Inflammatory macrophage treated with lipopolysaccharide for 1 hour (primary cell): ENCODE measurements at regions not wholly inside any gene's neighbourhood (a gene's known extent, or its start where the extent isn't known, plus 50 kb on each side); places are given as distances from the start of the nearest gene placed in this dataset.
"Not testable (repeated sequence)": the region's sequence is repeated elsewhere in the genome, so short reads cannot be mapped to it uniquely, and the experiment has no call there.

Experiments
- DNase-seq, 2 donors: peaks; one replicate each; pipeline ENCODE4 v3.0.0-alpha.2; 2020 to 2022

DNA sequence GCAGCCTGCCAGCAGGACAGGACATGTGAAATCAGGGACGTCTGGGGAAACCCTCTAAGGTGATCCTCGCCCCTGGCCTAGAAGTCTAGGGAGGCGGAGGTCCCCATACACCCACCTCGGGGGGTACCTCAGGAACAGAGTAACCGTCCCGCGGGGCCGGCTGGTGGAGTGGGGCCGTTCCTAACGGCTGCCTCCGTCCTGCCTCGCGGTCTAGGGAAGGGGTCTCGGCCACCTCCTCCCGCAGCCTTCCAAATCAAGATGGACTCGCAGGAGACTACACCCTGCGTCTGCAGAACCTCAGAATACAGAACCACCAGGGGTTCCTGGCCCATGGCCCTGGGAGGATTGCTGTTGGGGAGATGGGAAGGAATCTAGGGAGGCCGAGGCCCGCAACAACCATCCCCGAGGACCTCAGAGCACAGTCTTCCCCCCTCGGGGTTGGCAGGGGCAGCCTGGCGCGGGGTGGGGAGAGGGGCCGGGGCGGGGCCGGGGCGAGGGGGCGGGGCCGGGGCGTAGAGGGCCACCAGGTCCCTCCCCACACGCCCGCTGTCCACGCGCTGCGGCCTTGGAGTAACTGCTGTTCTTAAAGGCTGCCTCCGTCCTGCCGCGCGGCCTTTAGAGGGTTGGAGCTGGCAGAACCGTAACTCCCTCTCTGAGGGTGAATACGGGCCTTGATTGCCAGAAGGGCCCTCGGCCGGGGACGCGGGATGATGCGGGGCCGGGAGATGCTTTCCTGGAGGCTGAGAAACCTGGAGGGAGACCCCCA, 89.0 kb upstream of the MLN start:
- no peak for DNase-seq

DNA sequence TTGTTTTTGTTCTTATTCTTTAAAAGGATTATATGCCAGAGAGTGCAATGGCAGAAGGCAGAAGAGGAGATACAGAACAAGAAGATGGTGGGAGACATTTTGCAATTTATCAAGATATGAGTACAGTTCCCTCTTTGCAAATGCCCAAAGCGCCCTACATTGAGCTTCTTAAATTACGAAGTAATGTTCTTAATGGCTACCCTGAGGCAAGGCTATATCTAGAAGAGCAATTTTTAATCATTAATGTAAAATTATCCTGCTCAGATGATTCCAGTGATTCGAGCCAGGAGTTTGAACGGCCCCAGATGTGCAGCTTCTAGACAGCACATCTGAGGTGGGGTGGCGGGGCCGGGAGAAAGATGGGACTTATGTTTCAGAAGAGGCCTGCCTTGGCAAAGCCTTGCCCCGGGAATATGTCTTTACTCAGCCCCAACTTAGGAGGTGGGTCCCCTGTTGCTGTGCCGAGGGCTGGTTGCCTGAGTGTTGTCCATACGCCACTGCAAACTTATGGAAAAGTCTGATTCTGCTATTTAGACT, 84.9 kb upstream of the MLN start:
- DNase-seq, result no peak

DNA sequence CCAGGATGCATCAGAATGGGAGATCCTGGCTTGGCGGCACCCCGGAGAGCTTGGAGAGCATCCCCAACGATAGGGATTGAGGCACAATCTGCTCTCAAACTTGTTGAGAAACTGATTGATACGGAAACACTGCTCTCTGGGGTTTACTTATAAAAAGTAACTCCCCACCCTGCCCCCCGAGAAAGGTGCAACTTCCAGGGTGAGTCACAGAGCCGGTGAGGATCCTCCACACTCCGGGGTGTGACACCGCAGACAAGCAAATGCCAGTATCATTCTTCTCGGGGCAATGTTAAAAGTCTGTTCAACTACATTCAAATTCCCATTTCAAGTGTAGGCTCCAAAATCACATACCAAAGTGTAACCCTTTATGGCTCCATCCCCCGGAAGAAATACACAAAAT, 84.4 kb upstream of the MLN start:
- DNase-seq, result no peak

DNA sequence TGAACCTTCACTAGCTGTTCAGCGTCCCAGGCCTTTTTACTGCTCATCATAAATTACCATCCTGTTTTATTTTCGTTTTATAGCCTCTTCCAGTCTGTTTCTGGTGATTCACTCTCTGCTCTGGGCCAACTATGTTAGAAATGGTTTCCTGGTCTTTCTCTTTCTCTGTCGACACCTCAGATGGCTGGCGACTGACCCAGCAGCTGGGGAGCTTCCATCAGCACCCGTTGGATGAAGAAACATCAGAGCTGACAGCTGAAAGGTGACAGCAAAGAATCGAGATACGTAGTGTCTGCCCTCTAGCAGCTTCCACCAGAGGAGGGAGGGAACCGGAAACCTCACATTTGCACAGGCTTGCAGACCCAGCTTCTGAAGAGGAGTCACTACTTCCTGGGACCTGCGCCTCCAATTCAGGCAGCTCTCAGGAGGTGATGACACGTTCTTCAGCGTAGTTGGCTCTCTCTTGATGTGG, 82.9 kb upstream of the MLN start:
- DNase-seq, result no peak

DNA sequence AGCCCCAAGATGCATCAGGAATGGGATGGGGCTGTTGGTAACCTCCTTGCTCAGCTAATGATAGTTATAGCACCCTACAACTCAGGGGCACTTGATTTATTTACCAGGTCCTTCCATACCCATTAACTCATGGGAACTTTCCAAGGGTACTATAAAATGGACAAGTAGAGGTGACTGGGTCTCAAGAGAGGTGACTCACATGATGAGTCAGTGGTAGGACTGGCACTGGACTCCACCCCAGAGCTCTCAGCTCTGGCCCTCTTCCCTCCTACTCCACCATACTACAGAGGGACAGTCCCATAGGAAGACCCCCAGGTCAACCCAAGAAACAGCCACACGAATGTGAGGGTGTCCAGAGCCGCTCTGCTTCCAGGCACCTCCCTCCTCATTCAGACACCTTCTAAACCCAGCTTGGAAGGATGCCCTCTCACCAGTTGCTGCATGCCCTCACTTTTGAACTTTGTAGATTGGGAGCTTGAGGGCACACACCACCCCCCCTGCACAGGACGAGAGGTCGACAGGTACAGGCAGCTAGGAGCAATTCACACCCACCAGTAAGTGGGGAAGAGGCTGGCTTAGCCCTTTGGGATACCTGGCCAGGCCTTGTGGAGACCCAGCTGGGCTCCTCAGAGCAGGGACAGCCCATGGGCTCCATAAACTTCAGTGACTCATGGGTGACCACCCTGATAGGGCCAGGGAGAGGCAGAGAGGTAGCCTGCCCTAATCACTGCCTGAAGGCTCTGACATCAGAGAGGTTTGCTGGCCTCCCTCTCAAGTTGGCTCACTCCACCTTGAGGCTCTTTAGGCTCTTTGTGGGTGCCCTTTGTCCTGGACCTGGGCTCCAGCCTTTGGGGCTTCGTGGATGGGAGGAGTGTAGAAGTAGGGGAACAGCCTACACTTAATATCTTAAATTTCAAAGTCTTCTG, 81.6 kb upstream of the MLN start:
- DNase-seq, result no peak

DNA sequence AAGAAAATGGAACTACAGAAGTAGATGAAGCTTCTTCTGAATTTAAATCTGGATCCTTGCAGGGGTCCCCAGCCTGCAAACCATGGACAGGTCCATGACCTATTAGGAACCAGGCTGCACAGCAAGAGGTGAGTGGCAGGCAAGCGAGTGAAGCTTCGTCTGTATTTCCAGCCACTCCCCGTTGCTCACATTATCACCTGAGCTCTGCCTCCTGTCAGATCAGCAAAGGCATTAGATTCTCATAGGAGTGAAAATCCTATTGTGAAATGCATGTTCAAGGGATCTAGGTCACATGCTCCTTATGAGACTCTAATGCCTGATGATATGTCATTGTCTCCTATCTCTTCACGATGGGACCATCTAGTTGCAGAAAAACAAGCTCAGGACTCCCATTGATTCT, 79.8 kb upstream of the MLN start:
- DNase-seq, result not testable (repeated sequence)

DNA sequence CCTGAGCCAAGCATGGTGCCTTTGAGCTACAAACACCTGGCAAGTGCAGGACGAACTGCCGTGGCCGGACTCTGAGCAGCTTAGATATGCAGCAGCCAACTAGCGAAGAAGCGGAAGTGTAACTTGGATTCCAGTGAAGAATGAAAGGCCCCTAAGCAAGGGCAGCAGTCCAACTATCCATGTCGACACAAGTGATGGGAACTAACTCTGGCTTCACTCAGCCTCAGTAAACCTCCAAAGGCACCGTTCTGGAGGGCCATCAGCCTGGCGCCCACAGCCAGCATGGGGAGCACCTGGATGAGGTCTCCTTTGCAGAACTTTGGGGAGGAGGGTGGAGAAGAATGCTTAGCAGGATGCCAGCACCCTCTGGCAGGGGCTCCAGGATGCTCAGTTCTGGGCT, 78.4 kb upstream of the MLN start:
- no peak for DNase-seq

DNA sequence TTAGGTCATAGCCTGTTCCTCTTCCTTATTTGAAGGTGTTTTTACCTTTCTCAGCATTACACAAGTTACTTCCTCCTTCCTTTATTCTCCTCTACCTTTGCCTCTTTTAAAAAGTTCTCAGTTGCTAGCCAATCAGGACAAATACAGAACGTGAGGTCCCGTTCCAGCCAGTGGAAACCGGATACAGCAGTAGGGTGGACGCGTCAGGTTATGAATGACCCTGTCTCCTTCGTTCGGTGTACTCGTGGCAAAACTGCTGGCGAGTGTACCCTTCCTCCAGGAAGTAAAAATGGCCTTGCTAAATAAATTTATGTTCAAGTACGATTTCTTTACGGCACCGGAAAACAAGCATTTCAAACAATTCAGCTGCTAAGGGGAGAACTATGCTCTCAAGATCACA, 77.0 kb upstream of the MLN start:
- DNase-seq, result no peak

DNA sequence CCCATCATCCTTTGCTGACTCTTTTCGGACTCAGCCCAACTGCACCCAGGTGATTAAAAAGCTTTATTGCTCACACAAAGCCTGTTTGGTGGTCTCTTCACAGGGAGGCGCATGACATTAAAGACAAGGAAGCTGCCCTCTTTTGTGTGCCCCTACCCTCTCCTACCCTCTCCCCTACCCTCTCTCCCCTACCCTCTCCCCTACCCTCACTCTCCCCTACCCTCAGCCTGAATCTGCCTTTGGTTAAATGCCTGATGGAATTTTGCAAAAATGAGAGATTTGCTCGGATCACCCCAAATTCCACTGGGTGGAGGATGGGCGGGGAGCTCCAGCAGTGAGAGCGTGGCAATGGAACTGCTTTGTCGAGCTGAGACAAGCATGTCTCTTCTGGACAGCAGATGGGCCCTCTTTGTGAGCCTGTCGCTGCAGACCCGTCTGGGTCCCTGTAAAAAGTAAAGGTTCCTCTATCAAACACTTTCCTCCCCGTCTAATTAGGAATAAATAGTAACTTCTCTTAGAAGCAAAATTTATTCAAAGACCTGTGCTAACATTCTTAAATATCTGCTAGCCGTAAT, 76.4 kb upstream of the MLN start:
- DNase-seq, result no peak

DNA sequence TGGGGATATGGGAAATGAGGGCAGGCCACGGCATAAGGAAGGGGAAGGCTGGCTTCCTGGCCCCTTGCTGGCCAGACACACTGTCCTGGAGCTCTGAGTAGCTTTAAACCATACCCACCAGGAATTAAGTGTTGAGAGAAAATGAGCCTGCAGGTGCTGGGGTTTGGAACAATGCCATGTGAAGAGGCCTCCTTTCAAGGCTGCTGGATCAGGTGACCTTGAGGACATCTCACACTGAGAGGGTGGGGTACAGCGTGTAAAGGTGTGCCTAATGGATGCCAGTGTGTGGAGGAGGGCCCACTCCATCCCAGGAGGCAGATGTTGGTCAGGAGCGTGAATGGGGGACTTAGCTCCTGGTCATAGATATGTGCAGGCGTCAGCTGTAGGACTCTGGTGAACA, 74.8 kb upstream of the MLN start:
- DNase-seq, result no peak

DNA sequence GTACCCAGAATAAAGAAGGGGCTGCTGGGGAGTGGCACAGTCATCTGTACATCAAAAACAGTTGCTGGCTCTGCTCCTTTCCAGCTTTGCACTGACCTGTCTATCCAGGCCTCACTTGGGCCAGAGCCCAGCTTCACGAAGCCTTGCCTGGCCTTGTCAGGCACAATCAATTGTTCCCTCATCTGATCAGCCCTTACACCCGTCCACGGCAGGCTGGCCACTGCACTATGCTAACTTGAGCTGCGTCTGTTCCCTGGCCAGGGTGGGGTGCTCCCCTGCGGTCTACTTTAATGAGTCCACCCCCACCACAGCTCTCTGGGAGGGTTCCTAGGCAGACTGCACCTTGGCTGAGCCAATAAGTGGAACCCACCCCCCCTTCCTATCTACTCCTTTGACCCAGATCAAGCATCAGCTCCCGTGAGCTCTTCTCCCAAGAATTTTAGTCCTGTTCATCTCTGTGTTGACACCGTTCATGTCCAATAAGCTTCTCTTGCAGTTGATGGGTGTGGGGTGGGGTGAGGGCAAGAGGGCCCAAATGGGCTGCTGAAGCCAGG, 74.3 kb upstream of the MLN start:
- DNase-seq, result no peak

DNA sequence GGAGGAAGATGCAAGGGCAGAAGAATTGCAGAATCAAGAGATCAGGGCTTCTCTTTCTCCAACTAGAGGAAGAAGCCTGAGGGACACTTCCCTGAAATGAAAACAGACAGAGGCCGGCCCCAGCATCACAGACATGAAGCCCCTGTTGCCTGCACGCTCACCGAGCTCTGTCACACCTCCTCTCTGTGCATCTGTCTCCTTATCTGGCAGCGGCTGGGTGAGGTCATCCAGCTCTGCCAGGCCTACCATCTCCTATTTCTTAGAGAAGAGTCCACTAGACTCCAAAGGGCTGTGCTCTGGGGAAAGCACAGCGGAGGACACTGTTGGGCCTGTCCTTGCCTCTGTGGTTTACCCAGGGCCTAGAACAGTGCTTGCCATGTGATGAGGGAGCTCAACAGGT, 71.9 kb upstream of the MLN start:
- no peak for DNase-seq

DNA sequence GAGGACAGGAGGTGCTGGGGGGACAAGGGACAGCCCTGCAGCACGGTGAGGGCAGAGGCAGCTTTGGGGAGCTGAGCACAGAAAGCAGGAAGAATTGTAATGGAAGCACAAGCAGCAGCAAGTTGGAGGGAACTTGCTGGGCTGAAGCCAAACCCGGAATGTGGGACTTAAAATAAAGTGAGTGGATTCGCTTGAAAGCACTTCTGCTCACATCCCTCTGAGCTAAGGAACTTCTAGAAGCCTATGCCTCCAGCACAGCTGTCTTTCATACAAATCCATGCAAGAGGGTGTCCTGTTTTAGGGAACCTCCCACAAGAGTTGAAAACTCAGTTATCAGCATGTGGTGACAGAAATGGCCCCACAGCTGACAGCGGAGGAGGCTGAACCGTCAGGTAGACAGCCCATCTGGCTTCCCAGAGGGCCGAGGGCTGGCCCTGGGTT, 71.4 kb upstream of the MLN start:
- DNase-seq, result no peak

DNA sequence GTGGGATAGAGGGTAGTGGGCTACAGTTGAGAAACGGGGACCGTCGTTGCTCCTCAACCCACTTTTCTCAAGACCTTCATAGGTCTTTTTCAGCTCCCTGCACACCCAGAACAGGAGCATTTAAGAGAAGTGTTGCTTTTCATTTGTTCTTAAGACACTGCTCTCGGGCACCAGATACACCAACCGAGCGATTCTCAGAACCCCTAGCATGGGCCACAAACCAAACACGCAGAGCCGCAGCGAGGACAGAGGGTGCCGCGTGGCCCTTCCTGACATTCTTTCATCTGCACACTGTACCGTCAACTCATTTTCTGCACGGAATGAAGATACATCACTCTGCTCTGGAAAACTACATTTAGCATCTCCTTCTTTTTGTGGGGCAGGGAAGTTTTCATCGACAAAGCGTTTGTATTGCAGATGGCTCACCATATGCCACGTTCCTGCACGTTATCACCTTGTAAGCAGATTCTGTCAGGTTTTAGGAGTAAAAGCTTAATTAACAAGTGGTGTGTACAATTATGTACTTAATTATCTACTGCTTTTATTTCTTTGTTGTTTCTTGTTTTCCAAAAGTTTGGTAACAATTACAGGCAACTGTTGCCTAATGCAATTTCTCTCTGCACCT, 70.4 kb upstream of the MLN start:
- DNase-seq, result no peak

DNA sequence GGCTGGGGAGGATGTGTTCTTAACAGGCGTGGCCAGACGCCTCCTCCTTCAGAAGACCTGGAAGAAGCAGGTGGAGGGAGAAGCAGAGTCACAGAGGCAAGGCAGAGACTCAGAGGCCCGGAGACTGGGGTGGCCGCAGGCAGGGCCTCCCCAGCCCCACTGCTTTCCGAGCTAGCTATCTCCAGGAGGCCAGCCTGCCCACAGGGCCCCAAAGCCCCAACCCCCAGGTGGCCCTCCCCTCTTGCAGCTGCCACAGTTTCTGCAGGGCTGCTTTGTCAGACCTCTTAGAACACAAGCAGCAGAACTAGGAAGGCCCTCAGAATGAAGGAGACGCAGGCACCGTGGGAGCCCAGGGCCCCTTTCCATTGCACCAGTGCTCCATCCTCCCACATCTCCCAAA, 69.0 kb upstream of the MLN start:
- DNase-seq, result no peak

DNA sequence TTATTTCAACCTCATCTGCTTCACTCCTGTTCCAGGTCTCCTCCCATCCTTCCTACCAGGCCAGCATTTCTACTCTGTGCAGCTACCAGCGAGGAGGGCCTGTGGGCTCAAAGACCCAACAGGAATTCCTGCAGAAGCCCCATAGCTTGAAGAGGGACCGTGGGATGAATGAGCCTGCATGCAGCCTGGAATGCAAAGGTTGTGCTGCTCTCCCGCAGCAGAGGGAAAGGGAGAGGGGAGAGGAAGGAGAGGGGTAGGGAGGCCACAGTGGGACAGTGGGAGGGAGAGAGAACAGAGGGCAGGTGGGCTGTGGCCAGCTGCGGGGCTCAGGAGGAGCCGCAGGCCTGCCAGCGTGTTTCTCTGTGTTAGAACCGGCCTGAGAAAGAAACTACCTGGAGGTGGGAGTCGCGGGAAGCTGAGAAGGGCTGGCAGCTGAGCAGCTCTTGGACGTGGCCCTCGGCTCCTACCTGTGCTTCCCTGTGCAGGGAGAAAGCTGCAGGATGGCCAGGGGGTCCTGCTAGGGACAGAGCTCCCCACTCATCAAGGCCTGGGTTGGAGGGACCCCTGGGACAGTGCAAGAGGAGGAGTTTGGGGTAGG, 66.1 kb upstream of the MLN start:
- DNase-seq, result no peak

DNA sequence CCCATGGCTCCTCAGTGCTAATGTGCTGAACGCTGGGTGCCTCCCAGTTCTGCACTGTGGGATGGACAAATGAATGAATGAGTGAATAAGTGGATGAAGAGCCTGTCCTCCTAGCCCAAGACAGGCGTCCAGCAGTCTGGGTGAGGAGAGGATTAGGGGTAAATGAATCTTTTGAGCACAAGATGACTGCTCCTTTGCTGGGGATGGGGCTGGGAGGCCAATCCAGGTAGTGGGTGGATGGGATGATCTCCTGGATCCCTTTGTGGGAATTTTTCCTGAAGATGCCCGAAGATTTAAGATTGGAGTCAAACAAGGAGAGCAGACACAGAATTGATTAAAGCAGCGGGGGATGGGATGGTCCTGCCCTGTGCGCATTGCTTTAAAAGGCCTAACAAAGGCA, 65.3 kb upstream of the MLN start:
- no peak for DNase-seq

DNA sequence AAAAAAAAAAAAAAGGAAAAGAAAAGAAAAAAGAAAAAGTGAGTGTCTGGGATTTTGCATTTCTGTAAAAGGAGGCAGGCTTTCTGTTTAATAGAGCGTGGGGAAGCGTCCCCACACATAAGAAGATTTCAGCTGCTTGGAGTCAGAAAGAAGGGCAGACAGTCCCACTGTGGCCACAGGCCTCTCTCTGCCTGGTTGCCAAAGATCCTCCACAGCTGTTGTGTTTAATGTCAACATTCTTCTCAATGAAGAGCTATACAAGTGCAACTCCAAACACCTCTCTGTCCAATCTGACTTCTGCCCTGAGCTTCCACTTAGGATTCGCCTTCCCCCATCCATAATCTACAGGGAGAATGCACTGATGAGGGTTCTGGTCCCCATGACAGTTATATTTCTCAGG, 64.3 kb upstream of the MLN start:
- DNase-seq, result no peak

DNA sequence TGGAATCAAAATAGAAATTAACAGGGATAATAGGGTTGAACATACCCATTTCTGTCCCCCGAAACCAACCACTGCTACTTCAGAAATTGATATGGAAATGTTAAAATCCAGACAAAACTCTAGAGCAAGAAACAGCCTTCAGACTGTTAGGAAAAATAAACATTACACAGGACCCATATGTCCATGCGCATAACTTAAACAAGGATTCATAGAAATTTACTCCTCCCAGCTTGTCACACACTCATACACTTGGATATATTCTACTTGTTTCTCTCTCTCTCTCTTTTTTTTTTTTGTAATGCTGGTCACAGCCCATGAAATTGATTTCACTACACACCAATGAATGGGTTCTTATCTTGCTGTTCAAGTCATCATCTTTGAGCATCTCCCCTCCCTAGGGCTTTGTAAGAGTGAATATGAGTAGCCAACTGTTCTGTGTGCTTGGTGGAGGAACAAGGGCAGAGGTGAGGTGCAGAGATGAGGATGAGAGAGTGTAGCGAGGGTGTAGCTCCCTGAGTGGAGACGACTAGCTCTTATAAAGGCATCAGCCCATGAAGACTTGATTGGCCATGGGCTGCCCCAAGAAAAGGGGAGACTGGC, 61.8 kb upstream of the MLN start:
- no peak for DNase-seq

DNA sequence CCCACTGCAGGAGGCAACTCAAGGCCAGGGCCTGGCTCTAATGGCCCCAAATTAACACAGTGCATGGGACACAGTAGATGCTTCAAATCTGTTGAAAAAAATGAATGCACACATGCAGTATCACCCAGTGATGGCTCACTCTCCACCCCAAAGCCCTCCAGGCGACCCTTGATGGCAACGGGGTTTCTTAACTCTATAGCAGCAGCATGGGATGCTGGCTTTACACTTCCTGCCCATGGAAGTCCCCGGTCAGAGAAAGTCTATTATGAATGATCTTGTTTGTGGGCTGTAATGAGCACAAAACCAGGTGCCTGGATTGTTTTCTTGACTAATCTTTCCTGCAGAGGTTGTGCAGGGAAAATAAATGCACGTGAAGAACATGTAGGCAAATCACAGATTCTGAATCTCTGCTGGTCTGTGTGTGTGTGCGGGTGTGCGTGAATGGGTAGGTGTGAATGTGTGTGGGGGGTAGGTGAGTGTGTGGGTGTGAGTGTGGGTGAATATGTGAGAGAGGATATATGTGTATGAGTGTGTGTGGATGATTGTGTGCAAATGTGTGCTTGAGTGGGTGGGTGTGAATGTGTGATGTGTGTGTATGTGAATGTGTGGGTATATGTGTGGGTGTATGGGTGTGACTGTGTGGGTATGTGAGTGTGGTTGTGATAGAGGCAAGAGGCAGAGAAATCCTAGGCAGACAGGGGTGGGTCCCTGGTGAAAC, 60.1 kb upstream of the MLN start:
- DNase-seq, result no peak

DNA sequence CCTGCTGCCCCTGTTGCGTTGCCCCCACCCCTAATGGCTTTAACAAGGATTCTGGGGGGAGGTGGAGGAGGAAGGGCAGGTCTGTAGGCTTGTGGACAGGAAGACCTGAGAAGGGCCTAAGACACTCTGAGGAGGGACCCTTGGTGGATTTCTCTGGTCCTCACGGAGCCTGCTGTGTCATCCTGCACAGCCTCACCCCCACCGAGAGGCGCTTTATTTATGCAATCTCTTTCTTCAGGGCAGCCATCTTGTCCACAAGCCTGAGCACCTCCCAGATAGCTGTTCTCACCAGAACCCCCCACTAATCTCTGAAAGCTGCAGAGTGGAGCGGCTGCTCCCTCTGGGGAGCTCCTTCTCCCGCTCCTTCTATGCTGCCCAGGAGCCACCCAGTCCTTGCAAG, 59.3 kb upstream of the MLN start:
- no peak for DNase-seq
